ENCODE measurements at regions not wholly inside any gene's neighbourhood (a gene's known extent, or its start where the extent isn't known, plus 50 kb on each side); places are given as distances from the start of the nearest gene placed in this dataset.

GRCh38 chr18:28406533-28406932, 229.6 kb upstream of the CDH2 start:
- POLR2A ChIA-PET (ENCODE audit: partially characterized antibody), result no interaction called here
- Histone ChIP-seq H3K4me3 (ENCODE audit: low read length in 2 of 2) (no peak overlapping the region), H3K36me3 (ENCODE audit: insufficient read depth, low read length) (no peaks in the 10 kb centered on the region), H3K27me3 (ENCODE audit: insufficient read depth, low read length) (no peaks in the 10 kb centered on the region), H3K9me3 (ENCODE audit: control insufficient read depth in 1 of 2, low read length in 2 of 2) (no peaks in the 10 kb centered on the region), H3K4me1 (ENCODE audit: insufficient read depth, low read length) (no peaks in the 10 kb centered on the region), H3K27ac (ENCODE audit: low read depth, low read length) (no peak overlapping the region)
- CTCF ChIA-PET (ENCODE audit: partially characterized antibody), result no interaction called here
- intact Hi-C loops (cut with micrococcal nuclease), result no loop called here
- Mint-ChIP-seq H3K4me3 (no peak overlapping the region), H3K36me3 (no peaks in the 10 kb centered on the region), H3K4me1 (no peaks in the 10 kb centered on the region), H3K27ac (no peak overlapping the region), H3K27me3 (no peaks in the 10 kb centered on the region), H3K9me3 (peaks cover 4 to 23% (median 10%) of the 10 kb centered on the region in 8 donors)
- no peak for DNase-seq

GRCh38 chr18:28404694-28405093, 227.8 kb upstream of the CDH2 start:
- H3K27me3 Mint-ChIP-seq, result no peaks in the 10 kb centered on the region
- peaks cover 2 to 15% (median 11%) of the 10 kb centered on the region in 8 donors for H3K9me3 Mint-ChIP-seq
- POLR2A ChIA-PET (ENCODE audit: partially characterized antibody), result no interaction called here
- H3K9me3 ChIP-seq (ENCODE audit: control insufficient read depth in 1 of 2, low read length in 2 of 2), result no peaks in the 10 kb centered on the region
- no peaks in the 10 kb centered on the region for H3K4me1 ChIP-seq (ENCODE audit: insufficient read depth, low read length)
- no peaks in the 10 kb centered on the region for H3K4me1 Mint-ChIP-seq
- H3K27me3 ChIP-seq (ENCODE audit: insufficient read depth, low read length), result no peaks in the 10 kb centered on the region
- intact Hi-C loops (cut with micrococcal nuclease), result no loop called here
- no peaks in the 10 kb centered on the region for H3K36me3 ChIP-seq (ENCODE audit: insufficient read depth, low read length)
- H3K36me3 Mint-ChIP-seq, result no peaks in the 10 kb centered on the region
- CTCF ChIA-PET (ENCODE audit: partially characterized antibody), result no interaction called here
- no peak overlapping the region for H3K4me3 ChIP-seq (ENCODE audit: low read length in 2 of 2)
- DNase-seq, result no peak
- H3K4me3 Mint-ChIP-seq, result no peak overlapping the region
- no peak overlapping the region for H3K27ac Mint-ChIP-seq
- no peak overlapping the region for H3K27ac ChIP-seq (ENCODE audit: low read depth, low read length)

- intact Hi-C loops (cut with micrococcal nuclease), result no loop called here
- Histone ChIP-seq H3K27ac (ENCODE audit: low read depth, low read length) (no peak overlapping the region), H3K9me3 (ENCODE audit: control insufficient read depth in 1 of 2, low read length in 2 of 2) (no peaks in the 10 kb centered on the region), H3K36me3 (ENCODE audit: insufficient read depth, low read length) (no peaks in the 10 kb centered on the region), H3K4me3 (ENCODE audit: low read length in 2 of 2) (no peak overlapping the region), H3K27me3 (ENCODE audit: insufficient read depth, low read length) (no peaks in the 10 kb centered on the region), H3K4me1 (ENCODE audit: insufficient read depth, low read length) (no peaks in the 10 kb centered on the region)
- Mint-ChIP-seq H3K4me3 (no peak overlapping the region), H3K27me3 (no peaks in the 10 kb centered on the region), H3K4me1 (no peaks in the 10 kb centered on the region), H3K36me3 (no peaks in the 10 kb centered on the region), H3K27ac (no peak overlapping the region), H3K9me3 (peaks cover 3 to 25% (median 15%) of the 10 kb centered on the region in 8 donors)
- POLR2A ChIA-PET (ENCODE audit: partially characterized antibody), result no interaction called here
- DNase-seq, result no peak
- CTCF ChIA-PET (ENCODE audit: partially characterized antibody), result no interaction called here
Measured at GRCh38 chr18:28399781-28400362, 222.9 kb upstream of the CDH2 start.

GRCh38 chr18:28398471-28398870, 221.5 kb upstream of the CDH2 start:
- intact Hi-C loops (cut with micrococcal nuclease), result no loop called here

GRCh38 chr18:28390022-28390421, 213.1 kb upstream of the CDH2 start:
- no peak overlapping the region for H3K4me3 Mint-ChIP-seq
- Histone ChIP-seq H3K27ac (ENCODE audit: low read depth, low read length) (no peak overlapping the region), H3K9me3 (ENCODE audit: control insufficient read depth in 1 of 2, low read length in 2 of 2) (peaks cover 0 to 5% of the 10 kb centered on the region in 2 donors), H3K4me1 (ENCODE audit: insufficient read depth, low read length) (no peaks in the 10 kb centered on the region), H3K36me3 (ENCODE audit: insufficient read depth, low read length) (no peaks in the 10 kb centered on the region), H3K27me3 (ENCODE audit: insufficient read depth, low read length) (no peaks in the 10 kb centered on the region), H3K4me3 (ENCODE audit: low read length in 2 of 2) (no peak overlapping the region)
- H3K9me3 Mint-ChIP-seq, result peaks cover 4 to 65% (median 28%) of the 10 kb centered on the region in 8 donors
- intact Hi-C loops (cut with micrococcal nuclease), result no loop called here
- H3K27ac Mint-ChIP-seq, result no peak overlapping the region
- no peaks in the 10 kb centered on the region for H3K4me1 Mint-ChIP-seq
- CTCF ChIA-PET (ENCODE audit: partially characterized antibody), result no interaction called here
- DNase-seq, result no peak
- H3K36me3 Mint-ChIP-seq, result peaks cover 0 to 4% of the 10 kb centered on the region in 2 donors
- POLR2A ChIA-PET (ENCODE audit: partially characterized antibody), result no interaction called here
- H3K27me3 Mint-ChIP-seq, result no peaks in the 10 kb centered on the region

More at GRCh38 chr18:28398471-28398870, 221.5 kb upstream of the CDH2 start:
- no peak overlapping the region for H3K27ac Mint-ChIP-seq
- H3K4me1 ChIP-seq (ENCODE audit: insufficient read depth, low read length), result no peaks in the 10 kb centered on the region
- no peaks in the 10 kb centered on the region for H3K27me3 ChIP-seq (ENCODE audit: insufficient read depth, low read length)
- no peaks in the 10 kb centered on the region for H3K4me1 Mint-ChIP-seq
- H3K36me3 Mint-ChIP-seq, result no peaks in the 10 kb centered on the region
- H3K9me3 ChIP-seq (ENCODE audit: control insufficient read depth in 1 of 2, low read length in 2 of 2), result no peaks in the 10 kb centered on the region
- H3K4me3 ChIP-seq (ENCODE audit: low read length in 2 of 2), result no peak overlapping the region
- DNase-seq, result no peak
- no peaks in the 10 kb centered on the region for H3K27me3 Mint-ChIP-seq
- no peak overlapping the region for H3K27ac ChIP-seq (ENCODE audit: low read depth, low read length)
- peaks cover 3 to 33% (median 18%) of the 10 kb centered on the region in 8 donors for H3K9me3 Mint-ChIP-seq
- ChIA-PET POLR2A (ENCODE audit: partially characterized antibody) (no interaction called here), CTCF (ENCODE audit: partially characterized antibody) (no interaction called here)
- H3K4me3 Mint-ChIP-seq, result no peak overlapping the region
- no peaks in the 10 kb centered on the region for H3K36me3 ChIP-seq (ENCODE audit: insufficient read depth, low read length)

GRCh38 chr18:28382215-28382879, 205.4 kb upstream of the CDH2 start:
- Histone ChIP-seq H3K36me3 (ENCODE audit: insufficient read depth, low read length) (no peaks in the 10 kb centered on the region), H3K27me3 (ENCODE audit: insufficient read depth, low read length) (no peaks in the 10 kb centered on the region), H3K4me3 (ENCODE audit: low read length in 2 of 2) (no peak overlapping the region), H3K4me1 (ENCODE audit: insufficient read depth, low read length) (no peaks in the 10 kb centered on the region), H3K9me3 (ENCODE audit: control insufficient read depth in 1 of 2, low read length in 2 of 2) (peaks cover 0 to under 1% of the 10 kb centered on the region in 2 donors), H3K27ac (ENCODE audit: low read depth, low read length) (no peak overlapping the region)
- Mint-ChIP-seq H3K4me1 (no peaks in the 10 kb centered on the region), H3K27me3 (no peaks in the 10 kb centered on the region), H3K27ac (no peak overlapping the region), H3K9me3 (peaks cover 0 to 51% (median 27%) of the 10 kb centered on the region in 8 donors), H3K36me3 (peaks cover 0 to 2% of the 10 kb centered on the region in 2 donors), H3K4me3 (no peak overlapping the region)
- DNase-seq, result no peak
- ChIA-PET CTCF (ENCODE audit: partially characterized antibody) (no interaction called here), POLR2A (ENCODE audit: partially characterized antibody) (no interaction called here)
- intact Hi-C loops (cut with micrococcal nuclease), result no loop called here

- Histone ChIP-seq H3K27me3 (ENCODE audit: insufficient read depth, low read length) (no peaks in the 10 kb centered on the region), H3K27ac (ENCODE audit: low read depth, low read length) (no peak overlapping the region), H3K9me3 (ENCODE audit: control insufficient read depth in 1 of 2, low read length in 2 of 2) (no peaks in the 10 kb centered on the region), H3K36me3 (ENCODE audit: insufficient read depth, low read length) (no peaks in the 10 kb centered on the region), H3K4me1 (ENCODE audit: insufficient read depth, low read length) (no peaks in the 10 kb centered on the region), H3K4me3 (ENCODE audit: low read length in 2 of 2) (no peak overlapping the region)
- Mint-ChIP-seq H3K9me3 (peaks cover 0 to 25% (median 15%) of the 10 kb centered on the region in 8 donors), H3K4me1 (no peaks in the 10 kb centered on the region), H3K36me3 (no peaks in the 10 kb centered on the region), H3K27ac (no peak overlapping the region), H3K27me3 (no peaks in the 10 kb centered on the region), H3K4me3 (no peak overlapping the region)
- intact Hi-C loops (cut with micrococcal nuclease), result no loop called here
- CTCF ChIA-PET (ENCODE audit: partially characterized antibody), result no interaction called here
- no peak for DNase-seq
- POLR2A ChIA-PET (ENCODE audit: partially characterized antibody), result no interaction called here
Measured at GRCh38 chr18:28372186-28372585, 195.3 kb upstream of the CDH2 start.

Data from CD4-positive, alpha-beta memory T cell (primary cell).